ENCODE measurements at regions not wholly inside any gene's neighbourhood (a gene's known extent, or its start where the extent isn't known, plus 50 kb on each side); places are given as distances from the start of the nearest gene placed in this dataset.
"Not testable (repeated sequence)": the region's sequence is repeated elsewhere in the genome, so short reads cannot be mapped to it uniquely, and the experiment has no call there.

- not testable (repeated sequence) for TF ChIP-seq YY1 (IDR thresholded peaks at IDR 0.05; ENCODE audit: insufficient read depth, insufficient read length); ZNF274 (IDR thresholded peaks at IDR 0.05; ENCODE audit: low read depth, low read length)
These were observed 159.7 kb downstream of the ADRA2C start for GRCh38 chr4:3925841-3926240.

Measured in NT2/D1 (cell line).